SK-N-SH treated with all-trans-retinoic acid at 6 μM for 48 hours (cell line): ENCODE measurements at regions not wholly inside any gene's neighbourhood (a gene's known extent, or its start where the extent isn't known, plus 50 kb on each side); places are given as distances from the start of the nearest gene placed in this dataset.

Experiments
- CREB5 ChIP-seq: fragments of 250-450 bp; sonication (Bioruptor Pico); IDR thresholded peaks from 2 replicates; pipeline ENCODE4 v1.5.1; 2020; ENCODE audit warnings: low read depth, mild to moderate bottlenecking, moderate library complexity
- CSDC2 ChIP-seq: fragments of 250-450 bp; sonication (Bioruptor Pico); IDR thresholded peaks from 2 replicates; pipeline ENCODE4 v1.5.0; 2020; ENCODE audit warnings: mild to moderate bottlenecking, moderate library complexity
- GLIS3 ChIP-seq: fragments of 250-450 bp; sonication (Bioruptor Pico); IDR thresholded peaks from 2 replicates; pipeline ENCODE4 v1.5.0; 2020; ENCODE audit warnings: mild to moderate bottlenecking, moderate library complexity
- ZNF70 ChIP-seq: fragments of 450-650 bp; formaldehyde crosslinking; IDR thresholded peaks from 2 replicates; pipeline ENCODE4 v1.5.0; 2020; ENCODE audit warnings: mild to moderate bottlenecking, moderate library complexity
- TF ChIP-seq, protein P1 (sequence below): fragments of 250-450 bp; sonication (Bioruptor Pico); IDR thresholded peaks from 2 replicates; pipeline ENCODE4 v1.8.0; 2020; ENCODE audit warnings: mild to moderate bottlenecking, moderate library complexity, borderline replicate concordance

DNA sequence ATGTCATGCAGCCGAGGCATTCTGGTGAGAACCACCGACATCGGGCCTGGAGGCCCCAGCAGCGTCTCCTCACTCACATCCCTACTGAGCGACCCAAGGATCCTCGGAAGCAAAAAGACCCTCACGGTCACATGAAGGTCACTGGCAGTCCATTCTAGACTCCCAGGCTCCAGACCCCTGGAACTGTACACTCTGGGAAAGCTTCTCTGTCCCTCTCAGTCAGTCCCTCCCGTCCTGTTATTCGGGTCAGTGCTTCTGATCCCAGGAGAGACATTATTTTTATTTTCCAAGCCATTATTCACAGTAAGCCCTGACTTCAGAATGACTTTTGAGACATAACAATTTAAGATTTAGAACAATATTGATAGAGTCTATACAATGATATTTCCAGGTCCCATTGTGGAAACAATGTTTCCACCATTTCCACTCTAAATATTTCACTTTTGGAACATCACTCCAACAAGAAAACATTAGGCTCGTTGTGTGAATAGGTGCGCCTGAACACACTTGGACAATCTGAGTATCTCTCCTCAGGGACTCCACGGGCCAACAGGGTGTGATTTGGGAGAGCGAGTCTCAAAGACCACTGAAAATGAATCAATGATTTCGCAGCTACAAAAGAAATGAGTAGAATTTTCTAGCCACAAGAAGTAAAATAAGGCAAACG lies 199.7 kb downstream of the SOD2 start:
- TF ChIP-seq ZNF70: no peak
- no peak for TF ChIP-seq GLIS3 (CRISPR knock-in tag)
- TF ChIP-seq, protein P1, sequence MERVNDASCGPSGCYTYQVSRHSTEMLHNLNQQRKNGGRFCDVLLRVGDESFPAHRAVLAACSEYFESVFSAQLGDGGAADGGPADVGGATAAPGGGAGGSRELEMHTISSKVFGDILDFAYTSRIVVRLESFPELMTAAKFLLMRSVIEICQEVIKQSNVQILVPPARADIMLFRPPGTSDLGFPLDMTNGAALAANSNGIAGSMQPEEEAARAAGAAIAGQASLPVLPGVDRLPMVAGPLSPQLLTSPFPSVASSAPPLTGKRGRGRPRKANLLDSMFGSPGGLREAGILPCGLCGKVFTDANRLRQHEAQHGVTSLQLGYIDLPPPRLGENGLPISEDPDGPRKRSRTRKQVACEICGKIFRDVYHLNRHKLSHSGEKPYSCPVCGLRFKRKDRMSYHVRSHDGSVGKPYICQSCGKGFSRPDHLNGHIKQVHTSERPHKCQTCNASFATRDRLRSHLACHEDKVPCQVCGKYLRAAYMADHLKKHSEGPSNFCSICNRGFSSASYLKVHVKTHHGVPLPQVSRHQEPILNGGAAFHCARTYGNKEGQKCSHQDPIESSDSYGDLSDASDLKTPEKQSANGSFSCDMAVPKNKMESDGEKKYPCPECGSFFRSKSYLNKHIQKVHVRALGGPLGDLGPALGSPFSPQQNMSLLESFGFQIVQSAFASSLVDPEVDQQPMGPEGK: no peak
- no peak for TF ChIP-seq CSDC2 (CRISPR knock-in tag)
- no peak for TF ChIP-seq CREB5 (CRISPR knock-in tag)
